ENCODE measurements at regions not wholly inside any gene's neighbourhood (a gene's known extent, or its start where the extent isn't known, plus 50 kb on each side); places are given as distances from the start of the nearest gene placed in this dataset.

DNA sequence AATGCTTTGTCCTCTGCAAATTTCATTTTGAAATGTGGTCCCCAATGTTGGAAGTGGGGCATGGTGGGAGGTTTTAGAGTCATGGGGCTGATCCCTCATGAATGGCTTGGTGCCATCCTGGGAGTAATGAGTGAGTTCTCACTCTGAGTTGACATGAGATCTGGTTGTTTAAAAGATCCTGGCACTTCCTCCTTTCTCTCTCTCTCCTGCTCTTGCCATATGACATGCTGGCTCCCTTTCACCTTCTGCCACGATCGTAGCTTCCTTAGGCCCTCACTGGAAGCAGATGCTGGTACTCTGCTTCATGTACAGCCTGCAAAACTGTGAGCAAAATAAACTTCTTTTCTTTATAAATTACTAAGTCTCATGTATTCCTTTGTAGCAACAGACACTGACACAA is 262.0 kb downstream of the IL15 start (continued):
- TF ChIP-seq, protein P1, sequence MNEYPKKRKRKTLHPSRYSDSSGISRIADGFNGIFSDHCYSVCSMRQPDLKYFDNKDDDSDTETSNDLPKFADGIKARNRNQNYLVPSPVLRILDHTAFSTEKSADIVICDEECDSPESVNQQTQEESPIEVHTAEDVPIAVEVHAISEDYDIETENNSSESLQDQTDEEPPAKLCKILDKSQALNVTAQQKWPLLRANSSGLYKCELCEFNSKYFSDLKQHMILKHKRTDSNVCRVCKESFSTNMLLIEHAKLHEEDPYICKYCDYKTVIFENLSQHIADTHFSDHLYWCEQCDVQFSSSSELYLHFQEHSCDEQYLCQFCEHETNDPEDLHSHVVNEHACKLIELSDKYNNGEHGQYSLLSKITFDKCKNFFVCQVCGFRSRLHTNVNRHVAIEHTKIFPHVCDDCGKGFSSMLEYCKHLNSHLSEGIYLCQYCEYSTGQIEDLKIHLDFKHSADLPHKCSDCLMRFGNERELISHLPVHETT (CRISPR knock-in tag; conservative IDR thresholded peaks at IDR 0.05): no peak
- TF ChIP-seq MLLT10 (CRISPR knock-in tag; IDR thresholded peaks at IDR 0.05) (no peak), MZF1 (CRISPR knock-in tag; IDR thresholded peaks at IDR 0.05; ENCODE audit: borderline replicate concordance) (no peak), ZNF30 (CRISPR knock-in tag; IDR thresholded peaks at IDR 0.05) (no peak)

DNA sequence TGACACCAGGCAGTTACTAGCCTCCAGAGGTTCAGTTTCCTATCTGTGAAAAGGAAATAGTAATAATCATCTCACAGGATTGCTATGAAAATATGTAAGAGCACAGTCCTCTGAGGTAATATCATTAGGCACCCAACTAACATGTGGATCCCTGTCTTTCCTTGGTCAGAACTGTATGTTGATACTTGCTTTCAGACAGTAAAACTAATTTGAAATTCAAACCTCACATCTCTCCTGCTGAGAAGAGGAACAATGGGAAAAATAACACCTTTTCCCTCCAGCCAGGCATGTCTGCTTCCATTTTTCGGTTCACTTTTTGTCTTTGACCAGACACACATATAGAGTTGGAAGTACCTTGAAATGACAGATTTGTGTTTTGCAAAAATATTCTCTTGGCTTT is 262.7 kb downstream of the IL15 start:
- Histone ChIP-seq H2AFZ (ENCODE audit: low read length) (no peak overlapping the region), H3K9ac (ENCODE audit: insufficient read depth, low read depth, low read length) (no peak overlapping the region), H3K27ac (ENCODE audit: extremely low read length, insufficient read depth, low read length) (no peak overlapping the region), H3K9me3 (ENCODE audit: low read length) (no peaks in the 10 kb centered on the region), H3K4me1 (ENCODE audit: insufficient read depth, low read length) (no peaks in the 10 kb centered on the region), H3K27me3 (ENCODE audit: control insufficient read depth in 1 of 2, insufficient read depth in 2 of 2, low read length in 2 of 2) (no peaks in the 10 kb centered on the region), H3K79me2 (ENCODE audit: insufficient read depth, low read length) (no peaks in the 10 kb centered on the region), H3K4me3 (replicated peaks in 1 of 3; ENCODE audit: insufficient read depth in 1 of 3, low read depth in 2 of 3, low read length in 3 of 3) (no peak overlapping the region), H3K36me3 (replicated peaks in 1 of 2; ENCODE audit: control insufficient read depth in 1 of 2, insufficient read depth in 2 of 2, low read length in 2 of 2) (no peaks in the 10 kb centered on the region), H3K4me2 (ENCODE audit: low read depth, low read length) (no peak overlapping the region), H4K20me1 (ENCODE audit: insufficient read depth, low read length) (no peaks in the 10 kb centered on the region)
- no TSS peak for BruUV-seq (replicated peaks)
- CTCF ChIA-PET (ENCODE audit: low intra/inter-chr PET ratio, low total read pairs): no interaction called here
- FAIRE-seq (no peak), DNase-seq (ENCODE audit: low spot score) (no peak), ATAC-seq (no peak)
- in situ Hi-C loops (cut with HindIII; ENCODE audit: extremely low pct_ligation_motif_present, low pct_unique_long_range_greater_than_20kb): no loop called here
- intact Hi-C loops (cut with micrococcal nuclease; ENCODE audit: unreplicated experiment): no loop called here
- POLR2A ChIA-PET: no interaction called here
- 0% methylated on average over 1 of the region's 1 CpG for WGBS (ENCODE audit: low lambda C conversion rate)
- TF ChIP-seq AKNA (CRISPR knock-in tag; IDR thresholded peaks at IDR 0.05; ENCODE audit: borderline replicate concordance): no peak
- no peak for TF ChIP-seq GTF3A (CRISPR knock-in tag; conservative IDR thresholded peaks at IDR 0.05)
- TF ChIP-seq NFKBIZ (CRISPR knock-in tag; IDR thresholded peaks at IDR 0.05): no peak
- TF ChIP-seq ZNF101 (CRISPR knock-in tag; IDR thresholded peaks at IDR 0.05; ENCODE audit: borderline replicate concordance, low read depth): no peak
- no peak for TF ChIP-seq RAD21 (CRISPR knock-in tag; IDR thresholded peaks at IDR 0.05)
- TF ChIP-seq, protein P2, sequence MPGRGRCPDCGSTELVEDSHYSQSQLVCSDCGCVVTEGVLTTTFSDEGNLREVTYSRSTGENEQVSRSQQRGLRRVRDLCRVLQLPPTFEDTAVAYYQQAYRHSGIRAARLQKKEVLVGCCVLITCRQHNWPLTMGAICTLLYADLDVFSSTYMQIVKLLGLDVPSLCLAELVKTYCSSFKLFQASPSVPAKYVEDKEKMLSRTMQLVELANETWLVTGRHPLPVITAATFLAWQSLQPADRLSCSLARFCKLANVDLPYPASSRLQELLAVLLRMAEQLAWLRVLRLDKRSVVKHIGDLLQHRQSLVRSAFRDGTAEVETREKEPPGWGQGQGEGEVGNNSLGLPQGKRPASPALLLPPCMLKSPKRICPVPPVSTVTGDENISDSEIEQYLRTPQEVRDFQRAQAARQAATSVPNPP (CRISPR knock-in tag; IDR thresholded peaks at IDR 0.05): no peak
- no peak for TF ChIP-seq EP300 (IDR thresholded peaks at IDR 0.05; ENCODE audit: low read depth in 2 of 2, low read length in 2 of 2)
- TF ChIP-seq EP300 (CRISPR knock-in tag; IDR thresholded peaks at IDR 0.05; ENCODE audit: borderline replicate concordance): no peak
- no peak for TF ChIP-seq ZNF772 (CRISPR knock-in tag; IDR thresholded peaks at IDR 0.05)
- no peak for TF ChIP-seq ISX (CRISPR knock-in tag; conservative IDR thresholded peaks at IDR 0.05)
- TF ChIP-seq TAF15 (IDR thresholded peaks at IDR 0.05; ENCODE audit: low read depth, low read length, poor library complexity, severe bottlenecking): no peak
- TF ChIP-seq ZBTB33 (CRISPR knock-in tag; IDR thresholded peaks at IDR 0.05): no peak
